NCI-H1417 treated with DMSO at 0.1 percent for 48 hours (cell line): ENCODE measurements at regions not wholly inside any gene's neighbourhood (a gene's known extent, or its start where the extent isn't known, plus 50 kb on each side); places are given as distances from the start of the nearest gene placed in this dataset.

Experiments
- DNase-seq: peaks from one replicate; lab custom pipeline; 2025; lab: John Stamatoyannopoulos, UW

- DNase-seq, result no peak
Observed at GRCh38 chr20:61166324-61166723, 85.7 kb upstream of the CDH4 start.

GRCh38 chr20:61168605-61169004 lies 83.5 kb upstream of the CDH4 start:
- no peak for DNase-seq

- no peak for DNase-seq
Observed at GRCh38 chr20:61169874-61170273, 82.2 kb upstream of the CDH4 start.

GRCh38 chr20:61170496-61171320 lies 81.4 kb upstream of the CDH4 start:
- no peak for DNase-seq

- no peak for DNase-seq
Observed at GRCh38 chr20:61173267-61173666, 78.8 kb upstream of the CDH4 start.

- DNase-seq, result no peak
Observed at GRCh38 chr20:61173961-61174725, 77.9 kb upstream of the CDH4 start.

- DNase-seq, result no peak
Observed at GRCh38 chr20:61176874-61177273, 75.2 kb upstream of the CDH4 start.

- DNase-seq, result no peak
Observed at GRCh38 chr20:61178551-61179071, 73.5 kb upstream of the CDH4 start.

- no peak for DNase-seq
Observed at GRCh38 chr20:61184194-61184593, 67.9 kb upstream of the CDH4 start.

- DNase-seq, result no peak
Observed at GRCh38 chr20:61185181-61185580, 66.9 kb upstream of the CDH4 start.

GRCh38 chr20:61185841-61186601 lies 66.0 kb upstream of the CDH4 start:
- no peak for DNase-seq

- no peak for DNase-seq
Observed at GRCh38 chr20:61186771-61187472, 65.1 kb upstream of the CDH4 start.

GRCh38 chr20:61189534-61189933 lies 62.5 kb upstream of the CDH4 start:
- no peak for DNase-seq

GRCh38 chr20:61191096-61191495 lies 61.0 kb upstream of the CDH4 start:
- no peak for DNase-seq

- DNase-seq, result no peak
Observed at GRCh38 chr20:61192337-61192950, 59.6 kb upstream of the CDH4 start.

GRCh38 chr20:61193164-61193563 lies 58.9 kb upstream of the CDH4 start:
- no peak for DNase-seq
